Sigmoid colon (tissue), 6 donors: ENCODE measurements at regions not wholly inside any gene's neighbourhood (a gene's known extent, or its start where the extent isn't known, plus 50 kb on each side); places are given as distances from the start of the nearest gene placed in this dataset.

Experiments
- DNase-seq: peaks from one replicate; pipeline ENCODE4 v3.0.0-alpha.2; 2019
- H3K27ac ChIP-seq, 4 donors: fragments of 200-600 bp; sonication (generic); one replicate each; pipeline ENCODE4 v1.5.1; 2016 to 2019; ENCODE audit warnings: mild to moderate bottlenecking in 1 of 4
- H3K27me3 ChIP-seq, 3 donors: fragments of 200-600 bp; sonication (generic); one replicate each; pipeline ENCODE4 v1.5.1; 2019; ENCODE audit warnings: mild to moderate bottlenecking in 1 of 3
- H3K36me3 ChIP-seq, 4 donors: fragments of 200-600 bp; sonication (generic); one replicate each; pipeline ENCODE4 v1.5.1; 2016 to 2019
- H3K4me1 ChIP-seq, 4 donors: fragments of 200-600 bp; sonication (generic); one replicate each; pipeline ENCODE4 v1.5.1; 2017 to 2019
- H3K4me3 ChIP-seq, 4 donors: fragments of 200-600 bp; sonication (generic); one replicate each; pipeline ENCODE4 v1.5.1; 2017 to 2019; ENCODE audit warnings: mild to moderate bottlenecking in 2 of 4, moderate library complexity in 1 of 4
- H3K9me3 ChIP-seq, 4 donors: fragments of 200-600 bp in 3 of 4; sonication (generic) in 3 of 4; one replicate each; pipeline versions ENCODE4 v1.5.1 to v1.6.1; 2013 to 2019
- CTCF ChIP-seq, 4 experiments: fragments of 450-650 bp in 3 of 4; fragments of 200-600 bp in 1 of 4; IDR thresholded peaks; one replicate each; pipeline ENCODE4 v1.5.1; 2016 to 2019; ENCODE audit warnings: antibody characterized with exemption in 4 of 4, mild to moderate bottlenecking in 3 of 4, moderate library complexity in 2 of 4
- EP300 ChIP-seq, 4 donors: sonication (generic); formaldehyde crosslinking; IDR thresholded peaks; one replicate each; pipeline ENCODE4 v1.6.1; 2017; ENCODE audit warnings: antibody characterized with exemption in 4 of 4
- POLR2A ChIP-seq, 2 donors: fragments of 450-650 bp; IDR thresholded peaks; one replicate each; pipeline ENCODE4 v1.6.1; 2016; ENCODE audit warnings: antibody characterized with exemption in 2 of 2, mild to moderate bottlenecking in 2 of 2, moderate library complexity in 2 of 2
- POLR2AphosphoS5 ChIP-seq, 4 donors: sonication (generic); formaldehyde crosslinking; IDR thresholded peaks; one replicate each; pipeline ENCODE4 v1.6.1; 2017; ENCODE audit warnings: antibody characterized with exemption in 4 of 4
- WGBS, 2 donors: extraction: QIAGEN DNeasy Blood & Tissue Kit; methylation state at CpG; one replicate each; pipeline ENCODE4 v1.1.7; 2013; 5-methylcytosine and 5-hydroxymethylcytosine counted together
- intact Hi-C: fragments of 100-400 bp; cut with DNase I; formaldehyde crosslinking; loops from one replicate; pipeline ENCODE4 v1.15.1; 2023
- donor health status: healthy with polysubstance abuse.
- donor health status: healthy.

- TF ChIP-seq POLR2AphosphoS5 (IDR thresholded peaks at IDR 0.05) (no peak), CTCF (IDR thresholded peaks at IDR 0.05) (no peak), POLR2A (IDR thresholded peaks at IDR 0.05) (no peak), EP300 (IDR thresholded peaks at IDR 0.05) (no peak)
- Histone ChIP-seq H3K27ac (no peak overlapping the region), H3K4me1 (no peaks in the 10 kb centered on the region), H3K4me3 (no peak overlapping the region), H3K36me3 (no peaks in the 10 kb centered on the region), H3K27me3 (no peaks in the 10 kb centered on the region), H3K9me3 (no peaks in the 10 kb centered on the region)
- DNase-seq: no peak
- intact Hi-C loops: no loop called here
- WGBS, 2 donors: 83 to 90% methylated on average over 16 of the region's 16 CpGs
These were observed 753.2 kb upstream of the EEF2KMT start for GRCh38 chr16:5850632-5851392.

- no peak overlapping the region for H3K4me3 ChIP-seq
- 63 to 69% methylated on average over 3 of the region's 3 CpGs for WGBS, 2 donors
- H3K27me3 ChIP-seq: no peaks in the 10 kb centered on the region
- H3K9me3 ChIP-seq: no peaks in the 10 kb centered on the region
- no peak for DNase-seq
- no peak for TF ChIP-seq POLR2A (IDR thresholded peaks at IDR 0.05)
- intact Hi-C loops: no loop called here
- H3K27ac ChIP-seq: no peak overlapping the region
- H3K4me1 ChIP-seq: no peaks in the 10 kb centered on the region
- H3K36me3 ChIP-seq: no peaks in the 10 kb centered on the region
These were observed 747.5 kb upstream of the EEF2KMT start for GRCh38 chr16:5845046-5845445.

GRCh38 chr16:5841974-5842373, 744.4 kb upstream of the EEF2KMT start:
- Histone ChIP-seq H3K4me1 (no peaks in the 10 kb centered on the region), H3K27ac (no peak overlapping the region), H3K36me3 (no peaks in the 10 kb centered on the region), H3K27me3 (no peaks in the 10 kb centered on the region), H3K4me3 (no peak overlapping the region), H3K9me3 (peaks cover 0 to 4% (median 0%) of the 10 kb centered on the region in 4 donors)
- intact Hi-C loops: no loop called here
- DNase-seq: no peak
- 66 to 67% methylated on average over 7 of the region's 7 CpGs for WGBS, 2 donors
- TF ChIP-seq POLR2A (IDR thresholded peaks at IDR 0.05): no peak
- no peak for TF ChIP-seq POLR2AphosphoS5 (IDR thresholded peaks at IDR 0.05)
- TF ChIP-seq CTCF (IDR thresholded peaks at IDR 0.05): no peak
- no peak for TF ChIP-seq EP300 (IDR thresholded peaks at IDR 0.05)

GRCh38 chr16:5838725-5839124, 741.1 kb upstream of the EEF2KMT start:
- Histone ChIP-seq H3K27me3 (no peaks in the 10 kb centered on the region), H3K9me3 (peaks cover 0 to 4% (median 0%) of the 10 kb centered on the region in 4 donors), H3K4me3 (no peak overlapping the region), H3K27ac (no peak overlapping the region), H3K4me1 (no peaks in the 10 kb centered on the region), H3K36me3 (no peaks in the 10 kb centered on the region)
- DNase-seq: no peak
- TF ChIP-seq POLR2AphosphoS5 (IDR thresholded peaks at IDR 0.05): no peak
- no peak for TF ChIP-seq CTCF (IDR thresholded peaks at IDR 0.05)
- TF ChIP-seq POLR2A (IDR thresholded peaks at IDR 0.05): no peak
- no peak for TF ChIP-seq EP300 (IDR thresholded peaks at IDR 0.05)
- 79 to 89% methylated on average over 3 of the region's 3 CpGs for WGBS, 2 donors
- intact Hi-C loops: no loop called here

GRCh38 chr16:5838071-5838470, 740.5 kb upstream of the EEF2KMT start:
- intact Hi-C loops: no loop called here
- 87 to 89% methylated on average over 7 of the region's 7 CpGs for WGBS, 2 donors
- Histone ChIP-seq H3K4me1 (no peaks in the 10 kb centered on the region), H3K4me3 (no peak overlapping the region), H3K27ac (no peak overlapping the region), H3K9me3 (peaks cover 0 to 4% (median 0%) of the 10 kb centered on the region in 4 donors), H3K27me3 (no peaks in the 10 kb centered on the region), H3K36me3 (no peaks in the 10 kb centered on the region)
- TF ChIP-seq EP300 (IDR thresholded peaks at IDR 0.05): no peak
- TF ChIP-seq POLR2AphosphoS5 (IDR thresholded peaks at IDR 0.05): no peak
- no peak for TF ChIP-seq POLR2A (IDR thresholded peaks at IDR 0.05)
- TF ChIP-seq CTCF (IDR thresholded peaks at IDR 0.05): no peak
- no peak for DNase-seq
